ENCODE measurements at regions not wholly inside any gene's neighbourhood (a gene's known extent, or its start where the extent isn't known, plus 50 kb on each side); places are given as distances from the start of the nearest gene placed in this dataset.

- no peak for DNase-seq (ENCODE audit: low read depth)
These were observed 139.9 kb upstream of the PMEPA1 start for GRCh38 chr20:57849521-57850215.

- DNase-seq (ENCODE audit: low read depth) = peak; percentile 35
These were observed 139.3 kb upstream of the PMEPA1 start for GRCh38 chr20:57849121-57849520.

DNA sequence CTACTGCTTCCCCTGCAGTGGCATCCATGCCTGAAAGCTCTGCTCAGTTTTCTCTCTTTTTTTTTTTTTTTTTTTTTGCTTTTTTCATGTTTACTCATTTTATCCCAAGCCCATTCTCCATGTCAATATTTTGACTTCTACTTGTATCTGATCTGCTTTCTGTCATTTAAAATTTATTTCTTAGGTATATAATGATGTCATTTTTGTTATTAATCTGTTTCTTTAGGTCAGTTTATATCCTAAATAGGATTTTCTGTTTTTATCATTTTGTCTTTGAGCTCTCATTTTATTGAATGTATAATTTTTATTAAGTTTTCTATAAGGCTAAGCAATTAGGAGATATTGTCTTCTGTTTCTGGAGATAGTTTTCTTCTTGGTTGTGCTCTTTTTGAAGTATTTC is 138.5 kb upstream of the PMEPA1 start:
- DNase-seq (ENCODE audit: low read depth) = no peak

- no peak for DNase-seq (ENCODE audit: low read depth)
These were observed 137.3 kb upstream of the PMEPA1 start for GRCh38 chr20:57847104-57847503.

- peak; percentile 64 for DNase-seq (ENCODE audit: low read depth)
These were observed 135.1 kb upstream of the PMEPA1 start for GRCh38 chr20:57844626-57845596.

DNA sequence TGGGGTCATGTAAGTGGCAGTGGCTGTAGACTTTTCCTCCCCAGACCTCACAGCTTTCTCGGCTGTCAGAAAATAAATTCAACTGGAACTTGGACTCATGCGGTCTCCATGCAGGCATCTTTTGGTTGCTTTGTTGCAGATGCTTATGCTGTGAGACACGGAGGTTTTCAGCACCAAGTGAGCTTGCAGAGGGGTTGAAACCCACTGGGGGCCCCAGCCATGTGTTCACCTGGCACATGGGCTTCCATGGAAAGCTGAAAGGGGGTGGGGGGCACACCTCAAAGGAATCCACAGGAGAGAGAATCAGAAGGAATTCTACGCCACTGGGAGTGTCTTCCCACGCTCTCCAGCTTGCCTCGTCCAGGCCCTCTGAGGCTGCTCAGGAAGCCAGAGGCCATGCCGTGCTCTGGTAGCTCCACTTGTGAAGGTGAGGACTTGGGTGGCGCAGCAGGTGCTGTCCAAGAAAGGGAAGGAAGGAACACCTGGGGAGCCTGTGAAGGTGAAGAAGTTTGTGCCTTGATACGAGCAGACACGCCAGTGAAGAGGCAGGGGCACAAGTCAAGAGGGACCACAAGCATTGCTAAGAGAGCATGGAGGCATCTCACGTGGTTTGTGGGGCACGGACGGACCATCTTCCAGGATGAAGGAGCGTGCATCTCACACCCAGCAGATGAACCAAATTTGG is 134.3 kb upstream of the PMEPA1 start:
- DNase-seq (ENCODE audit: low read depth) = no peak

- no peak for DNase-seq (ENCODE audit: low read depth)
These were observed 132.9 kb upstream of the PMEPA1 start for GRCh38 chr20:57842720-57843119.

DNA sequence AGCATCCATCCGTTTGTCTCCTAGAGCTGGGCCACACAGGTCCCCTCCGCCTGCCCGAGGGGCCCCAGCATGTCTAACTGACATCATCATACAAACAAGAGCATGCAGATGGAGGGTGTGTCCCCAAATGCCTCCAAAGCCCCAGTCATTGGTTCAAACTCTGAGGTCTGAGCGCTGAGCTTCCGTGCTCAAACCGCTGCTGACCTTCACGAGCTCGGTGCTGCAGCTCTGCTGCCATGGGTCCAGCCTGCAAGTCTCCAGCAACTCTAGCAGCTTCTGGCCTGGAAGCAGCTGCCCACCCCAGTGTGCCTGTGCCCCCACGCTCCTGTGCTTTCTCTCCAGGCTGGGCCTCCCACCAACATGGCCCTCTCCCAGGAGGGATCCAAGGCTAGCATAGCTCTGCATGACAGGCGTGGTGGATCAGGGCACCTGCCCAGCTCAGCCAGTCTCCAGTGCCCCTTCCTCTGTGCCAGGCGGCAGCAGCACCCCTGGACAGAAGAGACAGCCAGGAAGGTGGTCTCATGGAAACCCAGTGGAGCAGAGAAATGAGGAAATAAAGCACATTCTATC is 131.6 kb upstream of the PMEPA1 start:
- no peak for DNase-seq (ENCODE audit: low read depth)

GRCh38 chr20:57840504-57841296 is 130.9 kb upstream of the PMEPA1 start:
- no peak for DNase-seq (ENCODE audit: low read depth)

DNA sequence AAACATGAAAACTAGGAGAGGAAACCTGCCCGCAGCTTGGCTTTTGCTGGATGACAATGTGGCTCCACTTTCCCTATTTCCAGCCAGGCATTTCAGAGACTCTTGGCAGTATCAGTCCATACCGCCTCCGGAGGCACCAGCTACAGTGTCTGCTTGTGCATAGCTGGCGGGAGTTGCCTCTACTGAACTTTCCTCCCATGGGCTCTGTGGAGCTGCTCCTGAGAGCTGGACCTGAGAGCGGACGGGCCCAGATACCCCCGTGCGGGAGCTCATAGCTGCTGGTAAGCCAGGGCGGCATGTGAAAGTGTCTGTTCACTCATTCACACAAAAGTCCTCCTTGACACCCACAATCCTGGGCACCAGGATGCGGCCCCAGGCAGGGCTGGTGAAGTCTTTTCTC is 130.3 kb upstream of the PMEPA1 start:
- DNase-seq (ENCODE audit: low read depth) = peak; percentile 14

DNA sequence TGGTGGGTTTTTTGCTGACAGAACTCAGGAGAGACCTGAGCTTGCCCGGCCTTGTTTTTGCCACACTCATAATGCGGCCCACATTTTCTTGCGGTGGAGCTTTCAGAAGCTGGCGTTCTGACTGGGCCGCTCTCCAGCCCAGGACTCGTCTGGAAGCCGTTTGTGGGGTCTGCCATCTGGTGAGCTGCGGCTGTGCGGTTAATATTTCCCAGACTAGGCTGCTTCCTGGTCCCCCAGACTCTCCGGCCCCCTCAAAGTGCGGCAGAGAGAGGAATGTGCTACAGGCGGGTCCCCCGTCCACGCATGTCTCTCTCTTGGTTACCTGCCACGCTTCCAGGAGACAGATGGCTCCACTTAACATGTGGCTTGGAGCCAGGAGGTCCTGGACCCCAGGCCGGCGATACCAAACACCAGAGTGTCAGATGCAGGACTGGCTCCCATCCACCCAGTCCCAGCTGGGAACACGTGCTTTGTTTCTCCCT is 128.9 kb upstream of the PMEPA1 start:
- DNase-seq (ENCODE audit: low read depth) = no peak

GRCh38 chr20:57837208-57838035 is 127.6 kb upstream of the PMEPA1 start:
- DNase-seq (ENCODE audit: low read depth) = no peak

GRCh38 chr20:57835588-57836455 is 126.0 kb upstream of the PMEPA1 start:
- no peak for DNase-seq (ENCODE audit: low read depth)

GRCh38 chr20:57835074-57835452 is 125.2 kb upstream of the PMEPA1 start:
- DNase-seq (ENCODE audit: low read depth) = no peak

DNA sequence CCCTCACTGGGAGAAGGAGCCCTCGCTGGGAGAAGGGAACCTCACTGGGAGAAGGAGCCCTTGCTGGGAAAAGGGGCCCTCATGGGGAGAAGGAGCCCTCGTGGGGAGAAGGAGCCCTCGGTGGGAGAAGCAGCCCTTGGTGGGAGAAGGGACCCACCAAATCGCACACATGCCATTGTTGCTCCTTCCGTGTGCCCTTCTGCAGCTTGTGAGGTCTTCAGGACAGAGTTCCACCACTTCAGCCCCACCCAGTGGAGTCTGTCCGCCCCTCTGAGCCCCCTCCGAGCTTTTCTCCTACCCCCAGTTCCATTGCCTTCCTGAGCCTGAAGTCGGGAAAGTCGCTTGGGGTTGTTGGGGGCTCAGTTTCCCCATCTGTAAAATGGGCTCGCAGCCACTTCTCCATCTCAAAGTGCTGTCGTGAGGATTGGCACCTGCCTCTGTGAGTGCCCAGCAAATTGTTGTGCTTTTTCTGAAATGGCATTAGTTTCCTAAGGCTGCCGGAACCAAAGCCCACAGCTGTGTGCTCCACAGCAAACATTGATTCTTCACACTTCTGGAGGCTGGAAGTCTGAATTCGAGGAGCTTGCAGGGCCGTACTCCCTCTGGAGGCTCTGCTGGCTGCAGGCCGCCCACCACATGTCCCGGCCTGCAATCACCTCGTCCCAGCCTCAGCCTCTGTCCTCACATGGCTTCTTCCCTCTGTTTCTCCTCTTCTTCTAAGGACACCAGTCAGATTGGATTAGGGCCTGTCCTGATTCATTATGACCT is 124.7 kb upstream of the PMEPA1 start:
- DNase-seq (ENCODE audit: low read depth) = peak; percentile 27

- DNase-seq (ENCODE audit: low read depth) = no peak
These were observed 122.3 kb upstream of the PMEPA1 start for GRCh38 chr20:57831993-57832585.

DNA sequence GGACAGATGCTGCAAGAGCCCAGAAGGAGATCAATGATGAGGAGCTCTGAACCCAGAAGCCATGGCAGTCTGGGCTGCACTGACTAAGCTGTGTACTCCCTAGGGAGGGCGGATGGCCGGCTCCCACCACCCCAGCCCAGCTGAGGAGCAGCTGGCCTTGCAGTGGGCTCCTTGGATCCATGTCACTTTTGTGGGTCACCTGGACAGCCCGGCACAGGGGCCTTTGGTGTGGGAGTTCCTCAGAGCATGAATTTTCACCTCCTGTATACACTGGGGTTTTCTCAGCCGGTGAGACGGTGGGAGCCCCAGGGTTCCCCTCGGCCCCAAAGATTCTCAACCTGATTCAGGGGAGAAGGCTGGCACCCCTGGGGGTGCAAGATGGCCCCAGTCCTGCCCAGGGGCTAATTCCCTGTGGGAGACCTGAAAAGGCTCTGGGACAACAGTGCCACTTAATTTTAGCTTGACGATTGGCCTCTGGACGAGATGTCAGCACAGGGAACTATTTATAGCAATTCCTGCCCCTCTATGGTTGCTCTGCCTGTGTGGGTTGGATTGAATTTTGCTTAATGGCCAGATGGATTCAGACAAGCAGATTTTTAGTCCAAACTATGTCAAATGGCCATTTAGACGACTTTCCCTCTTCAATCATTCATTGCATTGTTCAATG is 121.6 kb upstream of the PMEPA1 start:
- DNase-seq (ENCODE audit: low read depth) = no peak

DNA sequence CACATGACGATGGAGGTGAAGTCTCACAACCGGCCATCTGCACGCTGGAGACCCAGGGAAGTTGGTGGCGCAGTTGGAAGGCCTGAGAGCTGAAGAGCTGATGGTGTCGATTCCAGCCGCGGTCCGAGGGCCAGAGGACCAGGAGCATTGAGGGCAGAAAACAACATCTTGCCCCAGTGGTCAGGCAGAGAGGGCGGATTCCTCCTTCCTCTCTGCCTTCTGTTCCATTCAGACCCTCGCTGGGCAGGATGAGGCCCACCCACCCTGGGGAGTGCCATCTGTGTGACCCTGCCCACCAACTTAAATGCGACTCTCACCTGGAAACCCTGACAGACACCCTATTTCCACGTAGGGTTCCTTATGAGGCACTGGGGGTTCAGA is 120.7 kb upstream of the PMEPA1 start:
- no peak for DNase-seq (ENCODE audit: low read depth)

Data from M059J (cell line).